ENCODE measurements at regions not wholly inside any gene's neighbourhood (a gene's known extent, or its start where the extent isn't known, plus 50 kb on each side); places are given as distances from the start of the nearest gene placed in this dataset.

GRCh38 chr1:243970077-243970476 is 81.0 kb upstream of the ZBTB18 start:
- no peaks in the 10 kb centered on the region for H3K9me3 ChIP-seq
- H3K4me1 ChIP-seq: no peaks in the 10 kb centered on the region
- DNase-seq (no peak), ATAC-seq (no peak)
- H3K27ac ChIP-seq: no peak overlapping the region
- TF ChIP-seq CTCF (IDR thresholded peaks at IDR 0.05): no peak
- H3K4me3 ChIP-seq: no peak overlapping the region
- H3K36me3 ChIP-seq: no peaks in the 10 kb centered on the region
- no peaks in the 10 kb centered on the region for H3K27me3 ChIP-seq
- intact Hi-C loops (cut with DNase I): no loop called here

DNA sequence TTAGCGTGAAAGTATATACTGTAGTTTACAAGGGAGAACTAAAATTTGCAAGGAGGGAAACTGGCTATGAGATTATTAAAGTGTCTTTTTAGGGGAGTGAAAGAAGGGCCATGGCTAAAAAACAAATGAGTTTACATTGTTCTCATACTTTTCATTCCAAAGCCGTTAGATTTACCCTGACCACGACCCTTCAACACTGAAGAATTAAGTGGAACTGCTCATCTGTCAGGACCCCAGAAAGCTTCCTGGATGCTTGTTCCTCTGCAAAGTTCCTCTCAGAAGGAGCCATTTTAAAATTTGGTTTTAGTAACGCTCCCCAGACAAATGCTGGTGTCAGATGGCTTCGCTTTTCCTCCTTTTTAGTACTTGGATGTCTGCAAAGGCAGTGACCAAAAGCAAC is 82.7 kb upstream of the ZBTB18 start:
- H3K27ac ChIP-seq: no peak overlapping the region
- no peaks in the 10 kb centered on the region for H3K27me3 ChIP-seq
- H3K4me1 ChIP-seq: no peaks in the 10 kb centered on the region
- no peaks in the 10 kb centered on the region for H3K9me3 ChIP-seq
- H3K36me3 ChIP-seq: no peaks in the 10 kb centered on the region
- no peak overlapping the region for H3K4me3 ChIP-seq
- TF ChIP-seq CTCF (IDR thresholded peaks at IDR 0.05): no peak
- intact Hi-C loops (cut with DNase I): no loop called here
- DNase-seq (no peak), ATAC-seq (no peak)

DNA sequence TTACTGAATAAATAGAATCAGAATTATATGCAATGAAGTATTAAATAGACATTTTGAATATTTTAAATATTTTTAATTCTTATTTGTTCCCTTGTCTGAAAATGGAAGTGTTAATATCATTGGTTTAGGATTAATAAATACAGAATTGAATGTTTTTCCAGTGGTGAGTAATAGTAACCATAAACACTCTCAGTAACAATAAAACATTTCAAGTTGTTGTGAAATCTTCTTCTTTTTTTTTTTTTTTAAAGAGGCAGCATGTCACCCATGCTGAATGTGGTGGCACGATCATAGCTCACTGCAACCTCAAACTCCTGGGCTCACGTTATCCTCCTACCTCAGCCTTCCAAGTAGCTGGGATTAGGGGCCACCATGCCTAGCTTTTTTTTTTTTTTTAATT is 86.2 kb upstream of the ZBTB18 start:
- H3K4me3 ChIP-seq: no peak overlapping the region
- H3K9me3 ChIP-seq: no peaks in the 10 kb centered on the region
- H3K27ac ChIP-seq: no peak overlapping the region
- DNase-seq (no peak), ATAC-seq (no peak)
- no peak for TF ChIP-seq CTCF (IDR thresholded peaks at IDR 0.05)
- no peaks in the 10 kb centered on the region for H3K27me3 ChIP-seq
- intact Hi-C loops (cut with DNase I): no loop called here
- no peaks in the 10 kb centered on the region for H3K36me3 ChIP-seq
- no peaks in the 10 kb centered on the region for H3K4me1 ChIP-seq

GRCh38 chr1:243963571-243963970 is 87.5 kb upstream of the ZBTB18 start:
- TF ChIP-seq CTCF (IDR thresholded peaks at IDR 0.05): no peak
- no peaks in the 10 kb centered on the region for H3K36me3 ChIP-seq
- no peaks in the 10 kb centered on the region for H3K9me3 ChIP-seq
- no peak for DNase-seq
- no peaks in the 10 kb centered on the region for H3K4me1 ChIP-seq
- intact Hi-C loops (cut with DNase I): no loop called here
- no peak overlapping the region for H3K27ac ChIP-seq
- H3K27me3 ChIP-seq: peaks cover 0 to 7% of the 10 kb centered on the region in 2 donors
- no peak overlapping the region for H3K4me3 ChIP-seq
- no peak for ATAC-seq

GRCh38 chr1:243962541-243962940 is 88.5 kb upstream of the ZBTB18 start:
- no peak overlapping the region for H3K27ac ChIP-seq
- ATAC-seq (no peak), DNase-seq (no peak)
- no peaks in the 10 kb centered on the region for H3K4me1 ChIP-seq
- peaks cover 0 to 7% of the 10 kb centered on the region in 2 donors for H3K27me3 ChIP-seq
- H3K4me3 ChIP-seq: no peak overlapping the region
- intact Hi-C loops (cut with DNase I): no loop called here
- no peaks in the 10 kb centered on the region for H3K36me3 ChIP-seq
- no peak for TF ChIP-seq CTCF (IDR thresholded peaks at IDR 0.05)
- no peaks in the 10 kb centered on the region for H3K9me3 ChIP-seq
